HEK293 (cell line): ENCODE measurements at regions not wholly inside any gene's neighbourhood (a gene's known extent, or its start where the extent isn't known, plus 50 kb on each side); places are given as distances from the start of the nearest gene placed in this dataset.

Experiments used
- CTCF ChIA-PET: fragments of 350-600 bp; formaldehyde crosslinking; extraction: SDS; loops from one replicate; lab custom pipeline; 2021; ENCODE audit warnings: antibody characterized with exemption; lab: Yijun Ruan, JAX
- POLR2A ChIA-PET: fragments of 300-600 bp; formaldehyde crosslinking; extraction: SDS; loops from one replicate; lab custom pipeline; 2020; ENCODE audit warnings: antibody characterized with exemption, inconsistent platforms; lab: Yijun Ruan, JAX
- H3K27ac ChIP-seq: fragments of 200-500 bp; sonication (Bioruptor generic); 2 replicates; pipeline ENCODE4 v1.5.1; 2014; ENCODE audit warnings: low read depth, low read length, control low read depth, inconsistent platforms; ENCODE audit errors: extremely low read depth
- H3K36me3 ChIP-seq, 2 experiments: fragments of 200-500 bp in 1 of 2; sonication (Bioruptor generic) in 1 of 2; 1 replicate in 1 of 2; 2 replicates in 1 of 2; pipeline ENCODE4 v1.5.1; 2014 to 2017; ENCODE audit warnings: inconsistent platforms in 2 of 2, low read length in 2 of 2; ENCODE audit not compliant: control insufficient read depth in 2 of 2, insufficient read depth in 1 of 2
- H3K4me1 ChIP-seq: fragments of 200-500 bp; sonication (Bioruptor generic); 2 replicates; pipeline ENCODE4 v1.5.1; 2014; ENCODE audit warnings: mild to moderate bottlenecking, low read length, inconsistent platforms; ENCODE audit not compliant: control insufficient read depth, insufficient read depth
- H3K4me3 ChIP-seq: 2 replicates; pipeline ENCODE4 v1.5.1; 2011; ENCODE audit warnings: low read depth, mild to moderate bottlenecking, control low read depth, low read length, moderate library complexity
- H3K9me3 ChIP-seq: fragments of 200-500 bp; sonication (Bioruptor generic); 2 replicates; pipeline ENCODE4 v1.5.1; 2014; ENCODE audit warnings: low read depth, low read length, inconsistent platforms; ENCODE audit not compliant: control insufficient read depth, insufficient read depth
- GLIS2 ChIP-seq: fragments of 450-650 bp; formaldehyde crosslinking; IDR thresholded peaks from 2 replicates; pipeline ENCODE4 v1.5.1; 2016; ENCODE audit warnings: missing biosample characterization, missing genetic modification characterization
- HIC1 ChIP-seq: fragments of 450-650 bp; formaldehyde crosslinking; IDR thresholded peaks from 2 replicates; pipeline ENCODE4 v1.5.1; 2016; ENCODE audit warnings: missing biosample characterization, missing genetic modification characterization
- KLF10 ChIP-seq: fragments of 450-650 bp; IDR thresholded peaks from 2 replicates; pipeline ENCODE4 v1.5.1; 2018; ENCODE audit warnings: missing biosample characterization, mild to moderate bottlenecking, missing genetic modification characterization
- PATZ1 ChIP-seq: fragments of 450-650 bp; formaldehyde crosslinking; IDR thresholded peaks from 2 replicates; pipeline ENCODE4 v1.5.1; 2016; ENCODE audit warnings: missing biosample characterization, missing genetic modification characterization
- RBAK ChIP-seq: fragments of 450-650 bp; formaldehyde crosslinking; IDR thresholded peaks from 2 replicates; pipeline ENCODE4 v1.5.1; 2016; ENCODE audit warnings: missing biosample characterization, missing genetic modification characterization
- SALL2 ChIP-seq: fragments of 450-650 bp; formaldehyde crosslinking; IDR thresholded peaks from 2 replicates; pipeline ENCODE4 v1.5.0; 2017; ENCODE audit warnings: missing biosample characterization, mild to moderate bottlenecking, missing genetic modification characterization, borderline replicate concordance
- YY1 ChIP-seq: fragments of 450-650 bp; formaldehyde crosslinking; IDR thresholded peaks from 2 replicates; pipeline ENCODE4 v1.5.1; 2018; ENCODE audit warnings: missing biosample characterization, missing genetic modification characterization
- YY2 ChIP-seq: fragments of 450-650 bp; formaldehyde crosslinking; IDR thresholded peaks from 2 replicates; pipeline ENCODE4 v1.5.1; 2016; ENCODE audit warnings: missing biosample characterization, missing genetic modification characterization
- ZBTB48 ChIP-seq: fragments of 450-650 bp; formaldehyde crosslinking; IDR thresholded peaks from 2 replicates; pipeline ENCODE4 v1.5.1; 2016; ENCODE audit warnings: missing biosample characterization, missing genetic modification characterization
- ZFP41 ChIP-seq: fragments of 450-650 bp; formaldehyde crosslinking; IDR thresholded peaks from 2 replicates; pipeline ENCODE4 v1.5.1; 2016; ENCODE audit warnings: missing biosample characterization, missing genetic modification characterization, borderline replicate concordance
- ZNF138 ChIP-seq: fragments of 450-650 bp; formaldehyde crosslinking; IDR thresholded peaks from 2 replicates; pipeline ENCODE4 v1.5.1; 2016; ENCODE audit warnings: missing biosample characterization, missing genetic modification characterization, borderline replicate concordance
- ZNF311 ChIP-seq: fragments of 450-650 bp; formaldehyde crosslinking; IDR thresholded peaks from 2 replicates; pipeline ENCODE4 v1.5.1; 2017; ENCODE audit warnings: missing biosample characterization, missing genetic modification characterization, borderline replicate concordance
- ZNF366 ChIP-seq: fragments of 450-650 bp; formaldehyde crosslinking; conservative IDR thresholded peaks from 2 replicates; pipeline ENCODE4 v1.5.1; 2016; ENCODE audit warnings: missing biosample characterization, missing genetic modification characterization
- ZNF423 ChIP-seq: fragments of 450-650 bp; formaldehyde crosslinking; IDR thresholded peaks from 2 replicates; pipeline ENCODE4 v1.5.1; 2016; ENCODE audit warnings: missing biosample characterization, missing genetic modification characterization
- ZNF530 ChIP-seq: fragments of 450-650 bp; formaldehyde crosslinking; IDR thresholded peaks from 2 replicates; pipeline ENCODE4 v1.5.1; 2016; ENCODE audit warnings: low read depth, missing biosample characterization, missing genetic modification characterization
- ZNF585B ChIP-seq: fragments of 450-650 bp; formaldehyde crosslinking; IDR thresholded peaks from 2 replicates; pipeline ENCODE4 v1.5.1; 2016; ENCODE audit warnings: missing biosample characterization, missing genetic modification characterization
- ZNF623 ChIP-seq: fragments of 450-650 bp; formaldehyde crosslinking; IDR thresholded peaks from 2 replicates; pipeline ENCODE4 v1.5.1; 2016; ENCODE audit warnings: missing biosample characterization, missing genetic modification characterization
- ZNF645 ChIP-seq: fragments of 450-650 bp; formaldehyde crosslinking; IDR thresholded peaks from 2 replicates; pipeline ENCODE4; 2016; ENCODE audit warnings: missing biosample characterization, missing genetic modification characterization
- TF ChIP-seq, protein P1 (sequence below): fragments of 450-650 bp; formaldehyde crosslinking; IDR thresholded peaks from 2 replicates; pipeline ENCODE4 v1.5.1; 2016; ENCODE audit warnings: missing biosample characterization, missing genetic modification characterization
- TF ChIP-seq, protein P2 (sequence below): fragments of 450-650 bp; formaldehyde crosslinking; optimal IDR thresholded peaks from 2 replicates; pipeline ENCODE3; 2016; ENCODE audit warnings: missing biosample characterization, mild to moderate bottlenecking, missing genetic modification characterization
- TF ChIP-seq, protein P3 (sequence below): fragments of 450-650 bp; formaldehyde crosslinking; IDR thresholded peaks from 2 replicates; pipeline ENCODE4 v1.5.1; 2016; ENCODE audit warnings: missing biosample characterization, missing genetic modification characterization
- TF ChIP-seq, protein P4 (sequence below): fragments of 450-650 bp; formaldehyde crosslinking; IDR thresholded peaks from 2 replicates; pipeline ENCODE4 v1.5.1; 2016; ENCODE audit warnings: missing biosample characterization, missing genetic modification characterization

DNA sequence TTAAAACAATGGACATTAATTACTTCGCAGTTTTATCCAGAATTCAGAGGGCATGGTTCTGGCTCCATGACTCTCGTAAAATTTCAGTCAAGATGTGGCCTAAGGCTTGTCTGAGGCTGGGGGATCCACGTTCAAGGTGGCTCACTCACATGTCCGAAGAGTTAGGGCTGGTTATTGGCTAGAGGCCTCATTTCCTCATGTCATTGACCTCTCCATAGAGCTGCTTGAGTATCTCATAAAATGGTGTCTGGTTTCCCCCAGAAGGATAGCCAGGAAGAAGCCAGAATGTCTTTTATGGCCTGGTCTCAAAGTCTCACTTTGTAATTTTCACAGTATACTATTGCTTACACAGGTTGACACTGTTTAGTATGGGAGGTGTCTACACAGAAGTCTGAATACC, 67.3 kb upstream of the DCBLD2 start (continued):
- TF ChIP-seq ZNF138 (tag by site-specific recombination): no peak
- TF ChIP-seq ZNF530 (tag by site-specific recombination): no peak
- no peak for TF ChIP-seq ZNF645

GRCh38 chr3:98968347-98968746, 66.9 kb upstream of the DCBLD2 start:
- TF ChIP-seq, protein P1, sequence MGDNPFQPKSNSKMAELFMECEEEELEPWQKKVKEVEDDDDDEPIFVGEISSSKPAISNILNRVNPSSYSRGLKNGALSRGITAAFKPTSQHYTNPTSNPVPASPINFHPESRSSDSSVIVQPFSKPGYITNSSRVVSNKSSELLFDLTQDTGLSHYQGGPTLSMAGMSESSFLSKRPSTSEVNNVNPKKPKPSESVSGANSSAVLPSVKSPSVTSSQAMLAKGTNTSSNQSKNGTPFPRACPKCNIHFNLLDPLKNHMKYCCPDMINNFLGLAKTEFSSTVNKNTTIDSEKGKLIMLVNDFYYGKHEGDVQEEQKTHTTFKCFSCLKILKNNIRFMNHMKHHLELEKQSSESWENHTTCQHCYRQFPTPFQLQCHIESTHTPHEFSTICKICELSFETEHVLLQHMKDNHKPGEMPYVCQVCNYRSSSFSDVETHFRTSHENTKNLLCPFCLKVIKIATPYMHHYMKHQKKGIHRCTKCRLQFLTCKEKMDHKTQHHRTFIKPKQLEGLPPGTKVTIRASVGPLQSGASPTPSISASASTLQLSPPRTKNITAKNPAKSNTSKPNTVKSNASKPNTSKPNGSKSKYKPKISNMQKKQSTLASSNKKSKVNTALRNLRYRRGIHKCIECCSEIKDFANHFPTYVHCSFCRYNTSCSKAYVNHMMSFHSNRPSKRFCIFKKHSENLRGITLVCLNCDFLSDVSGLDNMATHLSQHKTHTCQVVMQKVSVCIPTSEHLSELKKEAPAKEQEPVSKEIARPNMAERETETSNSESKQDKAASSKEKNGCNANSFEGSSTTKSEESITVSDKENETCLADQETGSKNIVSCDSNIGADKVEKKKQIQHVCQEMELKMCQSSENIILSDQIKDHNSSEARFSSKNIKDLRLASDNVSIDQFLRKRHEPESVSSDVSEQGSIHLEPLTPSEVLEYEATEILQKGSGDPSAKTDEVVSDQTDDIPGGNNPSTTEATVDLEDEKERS (tag by site-specific recombination): no peak
- TF ChIP-seq ZNF423 (tag by site-specific recombination) (no peak), ZFP41 (tag by site-specific recombination) (no peak), ZNF585B (tag by site-specific recombination) (no peak), RBAK (tag by site-specific recombination) (no peak), SALL2 (tag by site-specific recombination) (no peak), KLF10 (no peak), GLIS2 (tag by site-specific recombination) (no peak), ZNF366 (no peak), YY1 (no peak)
- TF ChIP-seq, protein P2, sequence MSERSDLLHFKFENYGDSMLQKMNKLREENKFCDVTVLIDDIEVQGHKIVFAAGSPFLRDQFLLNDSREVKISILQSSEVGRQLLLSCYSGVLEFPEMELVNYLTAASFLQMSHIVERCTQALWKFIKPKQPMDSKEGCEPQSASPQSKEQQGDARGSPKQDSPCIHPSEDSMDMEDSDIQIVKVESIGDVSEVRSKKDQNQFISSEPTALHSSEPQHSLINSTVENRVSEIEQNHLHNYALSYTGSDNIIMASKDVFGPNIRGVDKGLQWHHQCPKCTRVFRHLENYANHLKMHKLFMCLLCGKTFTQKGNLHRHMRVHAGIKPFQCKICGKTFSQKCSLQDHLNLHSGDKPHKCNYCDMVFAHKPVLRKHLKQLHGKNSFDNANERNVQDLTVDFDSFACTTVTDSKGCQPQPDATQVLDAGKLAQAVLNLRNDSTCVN (tag by site-specific recombination): no peak
- TF ChIP-seq, protein P3, sequence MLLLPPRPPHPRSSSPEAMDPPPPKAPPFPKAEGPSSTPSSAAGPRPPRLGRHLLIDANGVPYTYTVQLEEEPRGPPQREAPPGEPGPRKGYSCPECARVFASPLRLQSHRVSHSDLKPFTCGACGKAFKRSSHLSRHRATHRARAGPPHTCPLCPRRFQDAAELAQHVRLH (tag by site-specific recombination): no peak
- ChIA-PET POLR2A (no interaction called here), CTCF (interaction anchor here (1.0 kb wide), 1 partner anchor 10 kb away, joined by 3 read pairs; no protein-coding TSS in a partner anchor)
- no peaks in the 10 kb centered on the region; the same call in 1 of the 2 replicates for H3K4me1 ChIP-seq
- H3K9me3 ChIP-seq: no peaks in the 10 kb centered on the region
- no peak overlapping the region for H3K4me3 ChIP-seq
- H3K27ac ChIP-seq: no peak overlapping the region
- no peaks in the 10 kb centered on the region for H3K36me3 ChIP-seq

DNA sequence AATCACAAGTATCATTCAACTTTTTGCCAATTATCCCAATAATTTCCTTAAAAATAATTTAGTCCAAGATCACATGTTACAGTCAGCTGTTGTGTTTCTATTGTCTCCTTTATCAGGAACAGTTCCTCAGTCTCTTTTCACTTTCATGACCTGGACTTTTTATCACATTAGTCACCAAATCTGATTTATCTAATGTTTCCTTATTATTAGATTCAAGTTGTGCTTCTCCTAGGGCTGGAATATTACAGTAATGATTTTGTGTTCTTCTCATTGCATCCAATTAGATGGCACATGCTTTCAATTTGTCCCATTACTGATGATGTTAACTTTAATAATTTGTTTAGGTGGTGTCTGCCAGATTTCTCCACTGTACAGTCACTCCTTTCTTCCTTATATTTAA, 66.3 kb upstream of the DCBLD2 start:
- no peak overlapping the region for H3K27ac ChIP-seq
- ChIA-PET POLR2A (no interaction called here), CTCF (interaction anchor here (0.6 kb wide), 2 partner anchors 55 to 62 kb away, joined by 3 to 4 read pairs; no protein-coding TSS in a partner anchor)
- no peaks in the 10 kb centered on the region for H3K36me3 ChIP-seq
- no peaks in the 10 kb centered on the region; the same call in 1 of the 2 replicates for H3K4me1 ChIP-seq
- H3K4me3 ChIP-seq: no peak overlapping the region
- no peaks in the 10 kb centered on the region for H3K9me3 ChIP-seq
- TF ChIP-seq PATZ1 (tag by site-specific recombination): no peak
- no peak for TF ChIP-seq HIC1
- no peak for TF ChIP-seq YY2 (tag by site-specific recombination)
- TF ChIP-seq ZNF623 (tag by site-specific recombination): no peak
- TF ChIP-seq, protein P4, sequence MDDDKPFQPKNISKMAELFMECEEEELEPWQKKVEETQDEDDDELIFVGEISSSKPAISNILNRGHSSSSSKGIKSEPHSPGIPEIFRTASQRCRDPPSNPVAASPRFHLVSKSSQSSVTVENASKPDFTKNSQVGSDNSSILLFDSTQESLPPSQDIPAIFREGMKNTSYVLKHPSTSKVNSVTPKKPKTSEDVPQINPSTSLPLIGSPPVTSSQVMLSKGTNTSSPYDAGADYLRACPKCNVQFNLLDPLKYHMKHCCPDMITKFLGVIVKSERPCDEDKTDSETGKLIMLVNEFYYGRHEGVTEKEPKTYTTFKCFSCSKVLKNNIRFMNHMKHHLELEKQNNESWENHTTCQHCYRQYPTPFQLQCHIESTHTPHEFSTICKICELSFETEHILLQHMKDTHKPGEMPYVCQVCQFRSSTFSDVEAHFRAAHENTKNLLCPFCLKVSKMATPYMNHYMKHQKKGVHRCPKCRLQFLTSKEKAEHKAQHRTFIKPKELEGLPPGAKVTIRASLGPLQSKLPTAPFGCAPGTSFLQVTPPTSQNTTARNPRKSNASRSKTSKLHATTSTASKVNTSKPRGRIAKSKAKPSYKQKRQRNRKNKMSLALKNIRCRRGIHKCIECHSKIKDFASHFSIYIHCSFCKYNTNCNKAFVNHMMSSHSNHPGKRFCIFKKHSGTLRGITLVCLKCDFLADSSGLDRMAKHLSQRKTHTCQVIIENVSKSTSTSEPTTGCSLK (tag by site-specific recombination): no peak
- no peak for TF ChIP-seq ZNF530 (tag by site-specific recombination)
- TF ChIP-seq ZBTB48: no peak
- TF ChIP-seq ZNF311 (tag by site-specific recombination): no peak
